Fibroblast of pulmonary artery (primary cell): ENCODE measurements at regions not wholly inside any gene's neighbourhood (a gene's known extent, or its start where the extent isn't known, plus 50 kb on each side); places are given as distances from the start of the nearest gene placed in this dataset.

ENCODE experiments used
- DNase-seq: peaks from one replicate; pipeline ENCODE4 v3.0.0-alpha.2; 2010; ENCODE audit warnings: low read depth
- H3K4me3 ChIP-seq: replicated peaks from 2 replicates; pipeline ENCODE4 v1.5.1; 2011; ENCODE audit warnings: low read depth, mild to moderate bottlenecking, control low read depth, low read length, moderate library complexity
- CTCF ChIP-seq: IDR thresholded peaks from 2 replicates; pipeline ENCODE4 v1.5.1; 2011; ENCODE audit warnings: mild to moderate bottlenecking, control low read depth, low read length, inconsistent platforms; ENCODE audit errors: missing control alignments

- no peak for TF ChIP-seq CTCF
- H3K4me3 ChIP-seq: no peak overlapping the region
- no peak for DNase-seq
Measured at GRCh38 chr16:73447846-73448245, 399.9 kb upstream of the ZFHX3 start.

- DNase-seq: no peak
- H3K4me3 ChIP-seq: no peak overlapping the region
- TF ChIP-seq CTCF: no peak
Measured at GRCh38 chr16:73434621-73435020, 386.7 kb upstream of the ZFHX3 start.

GRCh38 chr16:73433731-73434307 is 385.9 kb upstream of the ZFHX3 start:
- no peak for DNase-seq
- TF ChIP-seq CTCF: no peak
- no peak overlapping the region for H3K4me3 ChIP-seq

- no peak for TF ChIP-seq CTCF
- no peak for DNase-seq
- H3K4me3 ChIP-seq: no peak overlapping the region
Measured at GRCh38 chr16:73432850-73433730, 385.2 kb upstream of the ZFHX3 start.

- H3K4me3 ChIP-seq: no peak overlapping the region
- DNase-seq: no peak
- no peak for TF ChIP-seq CTCF
Measured at GRCh38 chr16:73430138-73430537, 382.2 kb upstream of the ZFHX3 start.

GRCh38 chr16:73428121-73428520 is 380.2 kb upstream of the ZFHX3 start:
- DNase-seq: no peak
- TF ChIP-seq CTCF: no peak
- H3K4me3 ChIP-seq: no peak overlapping the region
